ENCODE measurements at regions not wholly inside any gene's neighbourhood (a gene's known extent, or its start where the extent isn't known, plus 50 kb on each side); places are given as distances from the start of the nearest gene placed in this dataset.

DNA sequence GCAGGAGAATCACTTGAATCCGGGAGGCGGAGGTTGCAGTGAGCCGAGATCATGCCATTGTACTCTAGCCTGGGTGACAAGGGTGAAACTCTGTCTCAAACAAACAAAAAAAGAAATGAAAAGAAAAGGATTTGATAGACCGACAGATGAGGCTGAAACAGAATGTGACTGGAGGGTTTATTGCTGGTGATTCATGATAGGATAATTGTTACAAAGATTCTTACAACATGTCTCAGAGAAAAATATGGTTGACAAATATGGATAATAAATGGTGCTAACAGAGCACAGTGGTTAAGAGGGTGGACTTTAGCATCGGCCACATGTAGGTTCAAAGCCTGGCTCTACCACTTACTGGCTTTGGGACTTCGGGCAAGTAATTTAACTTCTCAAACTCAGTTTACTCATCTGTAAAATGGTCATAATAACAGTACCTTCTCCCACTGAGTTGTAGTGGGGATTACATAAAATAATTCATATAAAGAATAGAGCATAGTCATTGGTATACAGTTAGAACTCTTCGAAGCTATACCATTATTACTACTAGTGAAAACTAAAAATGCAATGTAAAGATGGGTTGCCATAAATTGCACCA lies 131.9 kb downstream of the MAP3K7 start:
- no peak for TF ChIP-seq CTCF (IDR thresholded peaks at IDR 0.05)
- TF ChIP-seq POLR2A (IDR thresholded peaks at IDR 0.05) = no peak
- TF ChIP-seq POLR2AphosphoS5 (IDR thresholded peaks at IDR 0.05) = no peak
